ENCODE measurements at regions not wholly inside any gene's neighbourhood (a gene's known extent, or its start where the extent isn't known, plus 50 kb on each side); places are given as distances from the start of the nearest gene placed in this dataset.

- intact Hi-C loops (cut with DNase I), result no loop called here
- H3K27ac ChIP-seq, result no peak overlapping the region
- TF ChIP-seq POLR2A (IDR thresholded peaks at IDR 0.05) (no peak), CTCF (IDR thresholded peaks at IDR 0.05) (no peak), EP300 (IDR thresholded peaks at IDR 0.05) (no peak), POLR2AphosphoS5 (IDR thresholded peaks at IDR 0.05) (no peak)
- DNase-seq, result no peak
- no peaks in the 10 kb centered on the region for H3K4me1 ChIP-seq
- 49 to 79% methylated on average over 1 of the region's 1 CpG for WGBS, 2 donors
- H3K9me3 ChIP-seq, result no peaks in the 10 kb centered on the region
- H3K4me3 ChIP-seq, result no peak overlapping the region
- H3K36me3 ChIP-seq, result no peaks in the 10 kb centered on the region
- H3K27me3 ChIP-seq, result no peaks in the 10 kb centered on the region
These were observed 390.5 kb upstream of the HTR2A start for GRCh38 chr13:47287291-47287751.

GRCh38 chr13:47281991-47282390, 385.1 kb upstream of the HTR2A start:
- Histone ChIP-seq H3K4me1 (no peaks in the 10 kb centered on the region), H3K27me3 (no peaks in the 10 kb centered on the region), H3K9me3 (no peaks in the 10 kb centered on the region), H3K27ac (no peak overlapping the region), H3K36me3 (no peaks in the 10 kb centered on the region), H3K4me3 (no peak overlapping the region)
- no peak for TF ChIP-seq EP300 (IDR thresholded peaks at IDR 0.05)
- no peak for TF ChIP-seq POLR2A (IDR thresholded peaks at IDR 0.05)
- TF ChIP-seq CTCF (IDR thresholded peaks at IDR 0.05), result no peak
- no peak for TF ChIP-seq POLR2AphosphoS5 (IDR thresholded peaks at IDR 0.05)
- WGBS, 2 donors, result 91 to 94% methylated on average over 2 of the region's 2 CpGs
- no peak for DNase-seq
- intact Hi-C loops (cut with DNase I), result no loop called here

- no peaks in the 10 kb centered on the region for H3K36me3 ChIP-seq
- no peaks in the 10 kb centered on the region for H3K9me3 ChIP-seq
- no peak overlapping the region for H3K4me3 ChIP-seq
- no peaks in the 10 kb centered on the region for H3K4me1 ChIP-seq
- TF ChIP-seq POLR2A (IDR thresholded peaks at IDR 0.05) (no peak), EP300 (IDR thresholded peaks at IDR 0.05) (no peak), POLR2AphosphoS5 (IDR thresholded peaks at IDR 0.05) (no peak), CTCF (IDR thresholded peaks at IDR 0.05) (no peak)
- H3K27me3 ChIP-seq, result no peaks in the 10 kb centered on the region
- WGBS, 2 donors, result 81 to 82% methylated on average over 1 of the region's 1 CpG
- no peak for DNase-seq
- intact Hi-C loops (cut with DNase I), result no loop called here
- no peak overlapping the region for H3K27ac ChIP-seq
These were observed 383.1 kb upstream of the HTR2A start for GRCh38 chr13:47279920-47280319.

GRCh38 chr13:47277774-47278173, 380.9 kb upstream of the HTR2A start:
- 92 to 98% methylated on average over 1 of the region's 1 CpG for WGBS, 2 donors
- H3K4me3 ChIP-seq, result no peak overlapping the region
- no peaks in the 10 kb centered on the region for H3K9me3 ChIP-seq
- intact Hi-C loops (cut with DNase I), result no loop called here
- no peak overlapping the region for H3K27ac ChIP-seq
- no peaks in the 10 kb centered on the region for H3K36me3 ChIP-seq
- no peak for DNase-seq
- no peaks in the 10 kb centered on the region for H3K4me1 ChIP-seq
- TF ChIP-seq POLR2A (IDR thresholded peaks at IDR 0.05) (no peak), EP300 (IDR thresholded peaks at IDR 0.05) (no peak), CTCF (IDR thresholded peaks at IDR 0.05) (no peak), POLR2AphosphoS5 (IDR thresholded peaks at IDR 0.05) (no peak)
- H3K27me3 ChIP-seq, result no peaks in the 10 kb centered on the region

GRCh38 chr13:47268270-47268669, 371.4 kb upstream of the HTR2A start:
- H3K27me3 ChIP-seq, result no peaks in the 10 kb centered on the region
- intact Hi-C loops (cut with DNase I), result no loop called here
- TF ChIP-seq CTCF (IDR thresholded peaks at IDR 0.05), result no peak
- no peak for TF ChIP-seq EP300 (IDR thresholded peaks at IDR 0.05)
- no peak for TF ChIP-seq POLR2A (IDR thresholded peaks at IDR 0.05)
- no peak for TF ChIP-seq POLR2AphosphoS5 (IDR thresholded peaks at IDR 0.05)
- no peak for DNase-seq
- 66 to 84% methylated on average over 2 of the region's 2 CpGs for WGBS, 2 donors
- no peak overlapping the region for H3K27ac ChIP-seq
- no peaks in the 10 kb centered on the region for H3K36me3 ChIP-seq
- no peaks in the 10 kb centered on the region for H3K9me3 ChIP-seq
- no peak overlapping the region for H3K4me3 ChIP-seq
- no peaks in the 10 kb centered on the region for H3K4me1 ChIP-seq

Measured in sigmoid colon (tissue), 6 donors.